Cerebellar nuclear complex (tissue), 1 donor: ENCODE measurements at regions not wholly inside any gene's neighbourhood (a gene's known extent, or its start where the extent isn't known, plus 50 kb on each side); places are given as distances from the start of the nearest gene placed in this dataset.
A peak's percentile ranks its signal among the peaks of the same experiment; 100 is the strongest.
"Not testable (repeated sequence)": the region's sequence is repeated elsewhere in the genome, so short reads cannot be mapped to it uniquely, and the experiment has no call there.

Experiments
- DNase-seq, 2 experiments: peaks; one replicate each; lab custom pipeline; 2025; lab: John Stamatoyannopoulos, UW

- DNase-seq = peak in 1 of 2 experiments; percentile 17
Observed at GRCh38 chr17:56690441-56691291, 97.2 kb downstream of the NOG start.

GRCh38 chr17:56694825-56695224, 101.3 kb downstream of the NOG start:
- no peak for DNase-seq

- DNase-seq = no peak
Observed at GRCh38 chr17:56697190-56697589, 103.7 kb downstream of the NOG start.

GRCh38 chr17:56699186-56699894, 105.8 kb downstream of the NOG start:
- DNase-seq = no peak

GRCh38 chr17:56700919-56701420, 107.5 kb downstream of the NOG start:
- no peak for DNase-seq

GRCh38 chr17:56707312-56708219, 114.1 kb downstream of the NOG start:
- DNase-seq = no peak

GRCh38 chr17:56708220-56708558, 114.7 kb downstream of the NOG start:
- no peak for DNase-seq

- no peak for DNase-seq
Observed at GRCh38 chr17:56708670-56709410, 115.3 kb downstream of the NOG start.

GRCh38 chr17:56710986-56711385, 117.5 kb downstream of the NOG start:
- no peak for DNase-seq

GRCh38 chr17:56715613-56716357, 117.9 kb downstream of the C17orf67 start:
- DNase-seq = peak in 1 of 2 experiments; percentile 26

- no peak for DNase-seq
Observed at GRCh38 chr17:56717471-56717870, 116.2 kb downstream of the C17orf67 start.

- DNase-seq = no peak
Observed at GRCh38 chr17:56718515-56718914, 115.2 kb downstream of the C17orf67 start.

GRCh38 chr17:56723421-56723820, 110.3 kb downstream of the C17orf67 start:
- no peak for DNase-seq

- DNase-seq = no peak
Observed at GRCh38 chr17:56724664-56725063, 109.1 kb downstream of the C17orf67 start.

GRCh38 chr17:56725144-56725543, 108.6 kb downstream of the C17orf67 start:
- DNase-seq = no peak

GRCh38 chr17:56727876-56728617, 105.7 kb downstream of the C17orf67 start:
- no peak for DNase-seq

- not testable (repeated sequence) for DNase-seq
Observed at GRCh38 chr17:56731096-56731495, 102.6 kb downstream of the C17orf67 start.

GRCh38 chr17:56733833-56734232, 99.9 kb downstream of the C17orf67 start:
- DNase-seq = no peak

GRCh38 chr17:56735842-56736241, 97.9 kb downstream of the C17orf67 start:
- DNase-seq = no peak
